ENCODE measurements at regions not wholly inside any gene's neighbourhood (a gene's known extent, or its start where the extent isn't known, plus 50 kb on each side); places are given as distances from the start of the nearest gene placed in this dataset.

GRCh38 chr1:90508376-90509167, 208.5 kb downstream of the BARHL2 start:
- no peaks in the 10 kb centered on the region for H3K27me3 ChIP-seq (ENCODE audit: low read depth, low read length)
- no peaks in the 10 kb centered on the region for H3K36me3 ChIP-seq (replicated peaks; ENCODE audit: low read depth, low read length)
- H3K27ac ChIP-seq (ENCODE audit: low read length) = no peak overlapping the region
- H3K4me2 ChIP-seq (ENCODE audit: low read length) = no peak overlapping the region
- H3K79me2 ChIP-seq (ENCODE audit: low read length) = no peaks in the 10 kb centered on the region
- no peak overlapping the region for H3K9ac ChIP-seq (ENCODE audit: low read length)
- no peak overlapping the region for H2AFZ ChIP-seq (ENCODE audit: low read depth, low read length)
- H3K4me1 ChIP-seq (ENCODE audit: low read length) = no peaks in the 10 kb centered on the region
- H4K20me1 ChIP-seq (ENCODE audit: insufficient read depth, low read length) = no peaks in the 10 kb centered on the region
- TF ChIP-seq, protein P1, sequence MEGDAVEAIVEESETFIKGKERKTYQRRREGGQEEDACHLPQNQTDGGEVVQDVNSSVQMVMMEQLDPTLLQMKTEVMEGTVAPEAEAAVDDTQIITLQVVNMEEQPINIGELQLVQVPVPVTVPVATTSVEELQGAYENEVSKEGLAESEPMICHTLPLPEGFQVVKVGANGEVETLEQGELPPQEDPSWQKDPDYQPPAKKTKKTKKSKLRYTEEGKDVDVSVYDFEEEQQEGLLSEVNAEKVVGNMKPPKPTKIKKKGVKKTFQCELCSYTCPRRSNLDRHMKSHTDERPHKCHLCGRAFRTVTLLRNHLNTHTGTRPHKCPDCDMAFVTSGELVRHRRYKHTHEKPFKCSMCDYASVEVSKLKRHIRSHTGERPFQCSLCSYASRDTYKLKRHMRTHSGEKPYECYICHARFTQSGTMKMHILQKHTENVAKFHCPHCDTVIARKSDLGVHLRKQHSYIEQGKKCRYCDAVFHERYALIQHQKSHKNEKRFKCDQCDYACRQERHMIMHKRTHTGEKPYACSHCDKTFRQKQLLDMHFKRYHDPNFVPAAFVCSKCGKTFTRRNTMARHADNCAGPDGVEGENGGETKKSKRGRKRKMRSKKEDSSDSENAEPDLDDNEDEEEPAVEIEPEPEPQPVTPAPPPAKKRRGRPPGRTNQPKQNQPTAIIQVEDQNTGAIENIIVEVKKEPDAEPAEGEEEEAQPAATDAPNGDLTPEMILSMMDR (IDR thresholded peaks at IDR 0.05; ENCODE audit: low read depth, low read length) = no peak
- no peak for TF ChIP-seq EZH2phosphoT487 (IDR thresholded peaks at IDR 0.05; ENCODE audit: low read depth)
- H3K4me3 ChIP-seq (ENCODE audit: low read length) = no peak overlapping the region
- H3K9me3 ChIP-seq (ENCODE audit: insufficient read depth, low read length) = no peaks in the 10 kb centered on the region

GRCh38 chr1:90507173-90507572, 209.9 kb downstream of the BARHL2 start:
- no peak overlapping the region for H3K4me3 ChIP-seq (ENCODE audit: low read length)

DNA sequence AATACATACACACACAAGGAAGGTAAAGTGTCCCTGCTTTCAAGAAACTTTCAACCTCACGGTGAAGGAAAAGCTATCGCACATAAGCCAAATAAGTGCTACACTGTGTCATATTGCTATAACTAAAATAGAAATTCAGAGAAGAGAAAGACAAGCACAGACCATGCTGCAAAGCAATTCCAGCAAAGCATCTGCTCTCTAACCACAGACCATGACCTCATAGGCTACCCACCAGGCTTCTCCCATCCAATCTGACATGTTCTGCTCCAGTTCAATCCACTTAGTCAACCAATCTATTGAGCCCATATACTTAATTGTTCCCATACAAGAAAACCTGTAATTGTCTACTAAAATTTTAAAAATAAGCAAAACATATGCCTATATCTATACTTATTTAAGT, 211.3 kb downstream of the BARHL2 start:
- no peak overlapping the region for H3K9ac ChIP-seq (ENCODE audit: low read length)
- no peak for TF ChIP-seq EZH2phosphoT487 (IDR thresholded peaks at IDR 0.05; ENCODE audit: low read depth)
- TF ChIP-seq, protein P1 (IDR thresholded peaks at IDR 0.05; ENCODE audit: low read depth, low read length) = no peak
- no peaks in the 10 kb centered on the region for H4K20me1 ChIP-seq (ENCODE audit: insufficient read depth, low read length)
- H2AFZ ChIP-seq (ENCODE audit: low read depth, low read length) = no peak overlapping the region
- H3K36me3 ChIP-seq (replicated peaks; ENCODE audit: low read depth, low read length) = no peaks in the 10 kb centered on the region
- no peak overlapping the region for H3K27ac ChIP-seq (ENCODE audit: low read length)
- H3K79me2 ChIP-seq (ENCODE audit: low read length) = no peaks in the 10 kb centered on the region
- H3K27me3 ChIP-seq (ENCODE audit: low read depth, low read length) = no peaks in the 10 kb centered on the region
- H3K4me3 ChIP-seq (ENCODE audit: low read length) = no peak overlapping the region
- H3K4me1 ChIP-seq (ENCODE audit: low read length) = no peaks in the 10 kb centered on the region
- H3K9me3 ChIP-seq (ENCODE audit: insufficient read depth, low read length) = no peaks in the 10 kb centered on the region
- no peak overlapping the region for H3K4me2 ChIP-seq (ENCODE audit: low read length)

More at GRCh38 chr1:90507173-90507572, 209.9 kb downstream of the BARHL2 start:
- Histone ChIP-seq H3K27me3 (ENCODE audit: low read depth, low read length) (no peaks in the 10 kb centered on the region), H2AFZ (ENCODE audit: low read depth, low read length) (no peak overlapping the region), H3K9ac (ENCODE audit: low read length) (no peak overlapping the region), H3K9me3 (ENCODE audit: insufficient read depth, low read length) (no peaks in the 10 kb centered on the region), H4K20me1 (ENCODE audit: insufficient read depth, low read length) (no peaks in the 10 kb centered on the region), H3K27ac (ENCODE audit: low read length) (no peak overlapping the region), H3K79me2 (ENCODE audit: low read length) (no peaks in the 10 kb centered on the region), H3K4me2 (ENCODE audit: low read length) (no peak overlapping the region), H3K4me1 (ENCODE audit: low read length) (no peaks in the 10 kb centered on the region), H3K36me3 (replicated peaks; ENCODE audit: low read depth, low read length) (no peaks in the 10 kb centered on the region)
- no peak for TF ChIP-seq EZH2phosphoT487 (IDR thresholded peaks at IDR 0.05; ENCODE audit: low read depth)
- TF ChIP-seq, protein P1 (IDR thresholded peaks at IDR 0.05; ENCODE audit: low read depth, low read length) = no peak

GRCh38 chr1:90504509-90504908, 212.6 kb downstream of the BARHL2 start:
- no peaks in the 10 kb centered on the region for H3K9me3 ChIP-seq (ENCODE audit: insufficient read depth, low read length)
- H3K27ac ChIP-seq (ENCODE audit: low read length) = no peak overlapping the region
- no peak overlapping the region for H3K4me3 ChIP-seq (ENCODE audit: low read length)
- H3K36me3 ChIP-seq (replicated peaks; ENCODE audit: low read depth, low read length) = no peaks in the 10 kb centered on the region
- H3K79me2 ChIP-seq (ENCODE audit: low read length) = no peaks in the 10 kb centered on the region
- no peaks in the 10 kb centered on the region for H4K20me1 ChIP-seq (ENCODE audit: insufficient read depth, low read length)
- H3K4me2 ChIP-seq (ENCODE audit: low read length) = no peak overlapping the region
- H2AFZ ChIP-seq (ENCODE audit: low read depth, low read length) = no peak overlapping the region
- TF ChIP-seq, protein P1 (IDR thresholded peaks at IDR 0.05; ENCODE audit: low read depth, low read length) = no peak
- no peak for TF ChIP-seq EZH2phosphoT487 (IDR thresholded peaks at IDR 0.05; ENCODE audit: low read depth)
- no peaks in the 10 kb centered on the region for H3K4me1 ChIP-seq (ENCODE audit: low read length)
- no peaks in the 10 kb centered on the region for H3K27me3 ChIP-seq (ENCODE audit: low read depth, low read length)
- H3K9ac ChIP-seq (ENCODE audit: low read length) = no peak overlapping the region

All from OCI-LY3 (cell line).